SK-N-SH (cell line): ENCODE measurements at regions not wholly inside any gene's neighbourhood (a gene's known extent, or its start where the extent isn't known, plus 50 kb on each side); places are given as distances from the start of the nearest gene placed in this dataset.
"Not testable (repeated sequence)": the region's sequence is repeated elsewhere in the genome, so short reads cannot be mapped to it uniquely, and the experiment has no call there.

Experiments
- CTCF ChIA-PET: fragments of 300-600, 350-600 bp; formaldehyde crosslinking; extraction: SDS; loops from one replicate; lab custom pipeline; 2021; lab: Yijun Ruan, JAX
- POLR2A ChIA-PET: fragments of 350-600 bp; sonication (Branson Sonifier 250); formaldehyde crosslinking; extraction: SDS; loops from one replicate; lab custom pipeline; 2020; ENCODE audit warnings: antibody characterized with exemption, inconsistent platforms; lab: Yijun Ruan, JAX
- DNase-seq: peaks from one replicate; pipeline ENCODE4 v3.0.0; 2012
- H2AFZ ChIP-seq: fragments of 200-600 bp; sonication (generic); 2 replicates; pipeline ENCODE4 v1.8.1; 2016; ENCODE audit warnings: antibody characterized with exemption, mild to moderate bottlenecking, low read depth
- H3F3A ChIP-seq: fragments of 200-600 bp; sonication (generic); replicated peaks from 2 replicates; pipeline ENCODE3; 2016; ENCODE audit warnings: antibody characterized with exemption, mild to moderate bottlenecking; ENCODE audit not compliant: insufficient read depth
- H3K27ac ChIP-seq, 2 experiments: fragments of 200-500 bp in 1 of 2; fragments of 200-600 bp in 1 of 2; sonication (Bioruptor generic) in 1 of 2; sonication (generic), shearing (Covaris generic) in 1 of 2; 2 replicates each; pipeline versions ENCODE4 v1.5.1 to v1.6.1; 2014 to 2016; ENCODE audit warnings: low read depth in 2 of 2, inconsistent platforms in 1 of 2, low read length in 1 of 2, mild to moderate bottlenecking in 1 of 2, mixed read lengths in 1 of 2
- H3K27me3 ChIP-seq: fragments of 200-600 bp; sonication (generic), shearing (Covaris generic); 2 replicates; pipeline ENCODE4 v1.6.1; 2016; ENCODE audit warnings: mixed run types; ENCODE audit not compliant: insufficient read depth
- H3K36me3 ChIP-seq, 2 experiments: fragments of 200-500 bp in 1 of 2; fragments of 200-600 bp in 1 of 2; sonication (Bioruptor generic) in 1 of 2; sonication (generic) in 1 of 2; replicated peaks in 1 of 2; 2 replicates each; pipeline versions ENCODE3 to v1.5.1; 2014 to 2016; ENCODE audit warnings: low read length in 1 of 2, mild to moderate bottlenecking in 1 of 2; ENCODE audit not compliant: insufficient read depth in 2 of 2, control insufficient read depth in 1 of 2
- H3K4me1 ChIP-seq, 2 experiments: fragments of 200-500 bp in 1 of 2; fragments of 200-600 bp in 1 of 2; sonication (Bioruptor generic) in 1 of 2; sonication (generic), shearing (Covaris generic) in 1 of 2; 2 replicates each; pipeline versions ENCODE4 v1.5.1 to v1.6.1; 2014 to 2016; ENCODE audit warnings: low read depth in 1 of 2, low read length in 1 of 2, mixed run types in 1 of 2; ENCODE audit not compliant: insufficient read depth in 2 of 2, control insufficient read depth in 1 of 2
- H3K4me2 ChIP-seq: fragments of 200-600 bp; sonication (generic), shearing (Covaris generic); 2 replicates; pipeline ENCODE4 v1.6.1; 2017; ENCODE audit warnings: mixed run types
- H3K4me3 ChIP-seq, 2 experiments: fragments of 200-500 bp in 1 of 2; fragments of 200-600 bp in 1 of 2; sonication (Bioruptor generic) in 1 of 2; sonication (generic), shearing (Covaris generic) in 1 of 2; 2 replicates each; pipeline versions ENCODE4 v1.5.1 to v1.8.1; 2014 to 2016; ENCODE audit warnings: low read depth in 2 of 2, inconsistent platforms in 1 of 2, low read length in 1 of 2, mild to moderate bottlenecking in 1 of 2, mixed read lengths in 1 of 2, moderate library complexity in 1 of 2
- H3K79me2 ChIP-seq: fragments of 200-600 bp; sonication (generic); 2 replicates; pipeline ENCODE4 v1.8.1; 2017; ENCODE audit warnings: mild to moderate bottlenecking; ENCODE audit not compliant: insufficient read depth
- H3K9ac ChIP-seq: fragments of 200-600 bp; sonication (generic); 2 replicates; pipeline ENCODE4 v1.6.1; 2017; ENCODE audit warnings: mixed run types
- H3K9me2 ChIP-seq: fragments of 200-600 bp; sonication (generic); 2 replicates; pipeline ENCODE4 v1.6.1; 2017; ENCODE audit warnings: mixed run types
- H3K9me3 ChIP-seq: fragments of 200-600 bp; sonication (generic); 2 replicates; pipeline ENCODE4 v1.6.1; 2017; ENCODE audit warnings: mixed run types, mild to moderate bottlenecking, moderate library complexity
- H4K20me1 ChIP-seq: fragments of 200-600 bp; sonication (generic); 2 replicates; pipeline ENCODE4 v1.6.1; 2017; ENCODE audit warnings: mild to moderate bottlenecking, mixed run types; ENCODE audit not compliant: insufficient read depth
- CTCF ChIP-seq: fragments of 200-600 bp; sonication (generic); IDR thresholded peaks from 2 replicates; pipeline ENCODE4 v1.6.1; 2017; ENCODE audit warnings: antibody characterized with exemption, mild to moderate bottlenecking, moderate library complexity
- EZH2phosphoT487 ChIP-seq: fragments of 200-600 bp; sonication (generic); IDR thresholded peaks from 2 replicates; pipeline ENCODE4 v1.6.1; 2017; ENCODE audit warnings: low read depth, mixed run types, mild to moderate bottlenecking, antibody characterized with exemption, moderate library complexity, borderline replicate concordance
- FOSL2 ChIP-seq: IDR thresholded peaks from 2 replicates; pipeline ENCODE4 v1.4.0; 2012; ENCODE audit warnings: low read depth, mild to moderate bottlenecking, moderate library complexity, borderline replicate concordance
- FOXM1 ChIP-seq: IDR thresholded peaks from 2 replicates; pipeline ENCODE4 v1.4.0; 2012; ENCODE audit warnings: low read depth, mild to moderate bottlenecking
- MEF2A ChIP-seq: IDR thresholded peaks from 2 replicates; pipeline ENCODE4 v1.4.0; 2012; ENCODE audit warnings: low read depth, borderline replicate concordance
- MXI1 ChIP-seq: IDR thresholded peaks from 2 replicates; pipeline ENCODE4 v1.6.1; 2012; ENCODE audit warnings: mild to moderate bottlenecking, low read depth, low read length, improper control_type of control experiment
- RCOR1 ChIP-seq: fragments of 150-350 bp; IDR thresholded peaks from 2 replicates; pipeline ENCODE4 v1.6.1; 2017; ENCODE audit warnings: antibody characterized with exemption, low read length
- SMC3 ChIP-seq: IDR thresholded peaks from 2 replicates; pipeline ENCODE4 v1.6.1; 2012; ENCODE audit warnings: low read depth, low read length, improper control_type of control experiment
- TAF1 ChIP-seq: IDR thresholded peaks from 2 replicates; pipeline ENCODE4 v1.6.1; 2012; ENCODE audit warnings: low read depth, mild to moderate bottlenecking, low read length, moderate library complexity, borderline replicate concordance
- TCF12 ChIP-seq: IDR thresholded peaks from 2 replicates; pipeline ENCODE4 v1.4.0; 2012
- USF1 ChIP-seq: IDR thresholded peaks from 2 replicates; pipeline ENCODE4 v1.4.0; 2012; ENCODE audit warnings: low read depth, borderline replicate concordance
- WGBS: methylation state at CpG from one replicate; pipeline ENCODE4 v1.1.6; 2017; ENCODE audit warnings: low lambda C conversion rate; 5-methylcytosine and 5-hydroxymethylcytosine counted together

- TF ChIP-seq CTCF (no peak), TAF1 (no peak), USF1 (no peak)
Observed at GRCh38 chr7:91722831-91723230, 157.7 kb downstream of the MTERF1 start (continued).

GRCh38 chr7:91729046-91729445 lies 151.5 kb downstream of the MTERF1 start:
- 68% methylated on average over 2 of the region's 2 CpGs for WGBS
- H3K4me3 ChIP-seq, CTCF ChIA-PET, H3K36me3 ChIP-seq, H3K4me1 ChIP-seq, H3K9ac ChIP-seq, H3K9me3 ChIP-seq, POLR2A ChIA-PET, H3F3A ChIP-seq, H3K27me3 ChIP-seq, H4K20me1 ChIP-seq, H3K9me2 ChIP-seq, DNase-seq, H3K27ac ChIP-seq, H2AFZ ChIP-seq, H3K4me2 ChIP-seq, H3K79me2 ChIP-seq: not testable (repeated sequence)

GRCh38 chr7:91731976-91732375 lies 148.5 kb downstream of the MTERF1 start:
- no peaks in the 10 kb centered on the region for H3F3A ChIP-seq
- H3K79me2 ChIP-seq, result no peaks in the 10 kb centered on the region
- H3K27me3 ChIP-seq, result no peaks in the 10 kb centered on the region
- CTCF ChIA-PET, result no interaction called here
- H3K4me2 ChIP-seq, result no peak overlapping the region
- H3K9me3 ChIP-seq, result peaks cover 2% of the 10 kb centered on the region; the same call in 1 of the 2 replicates
- POLR2A ChIA-PET, result no interaction called here
- H3K36me3 ChIP-seq, result no peaks in the 10 kb centered on the region
- H3K4me1 ChIP-seq, result no peaks in the 10 kb centered on the region
- H3K9ac ChIP-seq, result no peak overlapping the region
- H3K4me3 ChIP-seq, result no peak overlapping the region
- 21% methylated on average over 5 of the region's 5 CpGs for WGBS
- DNase-seq, result no peak
- TF ChIP-seq SMC3 (no peak), CTCF (no peak), EZH2phosphoT487 (no peak), RCOR1 (no peak), MEF2A (no peak), TAF1 (no peak), MXI1 (no peak), FOXM1 (no peak), TCF12 (no peak), FOSL2 (no peak)
- no peak overlapping the region for H3K27ac ChIP-seq
- H3K9me2 ChIP-seq, result no peaks in the 10 kb centered on the region
- no peaks in the 10 kb centered on the region for H4K20me1 ChIP-seq
- H2AFZ ChIP-seq, result no peak overlapping the region
